HG03354 (cell line): ENCODE measurements at regions not wholly inside any gene's neighbourhood (a gene's known extent, or its start where the extent isn't known, plus 50 kb on each side); places are given as distances from the start of the nearest gene placed in this dataset.

Source experiments
- ATAC-seq: cut with Tn5 transposase; IDR thresholded peaks from one replicate; pipeline ENCODE4 v1.9.1; 2021; ENCODE audit warnings: mild to moderate bottlenecking; ENCODE audit not compliant: unreplicated experiment, poor library complexity, severe bottlenecking

DNA sequence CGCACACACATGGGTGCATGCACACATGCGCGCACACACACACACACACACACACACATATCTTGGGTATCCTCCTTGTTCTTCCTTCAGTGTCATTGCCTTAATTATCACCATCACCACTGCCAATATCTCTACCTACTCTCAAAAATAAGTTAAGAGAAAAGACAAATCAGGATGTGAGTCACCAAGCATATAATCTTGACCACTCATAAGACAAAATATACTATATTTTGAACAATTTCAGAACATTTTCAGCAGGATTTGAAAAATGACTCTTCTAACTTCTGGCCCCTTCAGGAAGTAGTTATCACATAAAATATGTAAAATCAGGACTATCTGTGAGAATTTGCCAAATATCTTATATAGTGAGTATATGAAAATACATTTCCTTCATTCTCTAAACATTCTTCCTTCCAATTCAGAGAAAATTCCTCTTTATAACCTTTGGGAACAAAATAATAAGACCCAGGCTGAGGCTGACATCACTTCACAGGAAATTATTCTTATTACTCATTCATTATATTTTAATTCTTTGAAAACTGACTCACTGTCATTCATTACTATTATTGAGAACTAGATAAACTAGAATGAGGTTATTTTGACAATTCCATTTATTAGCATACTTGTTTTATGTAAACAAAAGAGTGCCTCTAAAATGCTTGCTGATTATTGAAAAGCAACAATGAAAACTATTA lies 772.0 kb upstream of the ACO1 start:
- no peak for ATAC-seq

DNA sequence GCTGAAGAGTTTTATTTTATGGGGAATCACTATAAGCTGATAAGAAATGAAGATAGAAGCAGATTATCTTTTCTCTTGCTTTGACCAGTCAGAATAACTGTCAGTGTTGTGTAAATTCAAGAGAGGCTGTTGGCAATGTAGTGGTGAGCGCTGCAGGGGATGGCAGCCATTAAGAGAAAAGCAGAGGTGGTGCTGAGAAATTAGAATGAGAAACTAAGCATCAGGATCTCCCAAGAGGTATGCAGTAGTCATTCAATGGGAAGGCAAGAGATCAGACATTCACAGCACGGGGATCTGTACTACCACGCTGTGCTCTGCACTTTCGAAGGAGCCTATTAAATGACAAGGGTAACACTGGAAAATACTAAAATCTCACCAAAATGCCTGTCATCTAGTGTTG lies 768.5 kb upstream of the ACO1 start:
- no peak for ATAC-seq

DNA sequence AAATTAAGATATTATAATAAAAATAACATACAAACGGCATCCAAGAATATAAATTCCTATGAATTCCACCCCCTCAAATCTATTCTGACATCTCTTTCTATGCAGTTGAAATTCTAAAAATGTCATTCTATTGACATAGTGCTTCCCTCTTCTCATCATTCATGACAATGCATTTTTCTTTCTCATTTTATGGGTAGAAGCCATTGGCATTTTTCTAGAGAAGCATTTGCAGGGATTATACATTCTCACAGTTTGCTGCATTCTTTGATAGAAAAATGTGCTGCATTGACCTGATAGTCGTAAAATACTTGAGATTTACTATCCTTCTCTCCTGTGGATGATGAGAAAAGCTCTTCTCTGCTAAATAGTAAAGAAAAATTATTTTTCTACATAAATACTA lies 760.9 kb upstream of the ACO1 start:
- ATAC-seq, result no peak

DNA sequence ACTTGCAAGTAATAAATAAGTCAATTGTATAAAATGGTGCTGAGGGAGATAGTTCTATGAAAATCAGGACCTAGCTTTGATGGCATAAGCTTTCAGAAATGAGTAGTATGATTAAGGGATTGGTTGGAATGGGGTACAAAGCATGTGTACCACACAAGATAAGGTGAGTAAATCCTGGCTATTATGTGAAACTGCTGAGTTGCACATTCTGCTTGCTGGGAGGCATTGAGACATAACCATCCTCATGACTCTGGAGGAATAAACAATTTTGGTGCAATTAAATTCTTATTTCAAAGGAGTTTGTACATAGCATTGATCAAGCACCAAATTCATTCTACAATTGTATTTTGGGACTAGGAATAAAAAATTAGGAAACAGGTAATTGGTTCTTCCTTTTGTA lies 755.2 kb upstream of the ACO1 start:
- no peak for ATAC-seq

DNA sequence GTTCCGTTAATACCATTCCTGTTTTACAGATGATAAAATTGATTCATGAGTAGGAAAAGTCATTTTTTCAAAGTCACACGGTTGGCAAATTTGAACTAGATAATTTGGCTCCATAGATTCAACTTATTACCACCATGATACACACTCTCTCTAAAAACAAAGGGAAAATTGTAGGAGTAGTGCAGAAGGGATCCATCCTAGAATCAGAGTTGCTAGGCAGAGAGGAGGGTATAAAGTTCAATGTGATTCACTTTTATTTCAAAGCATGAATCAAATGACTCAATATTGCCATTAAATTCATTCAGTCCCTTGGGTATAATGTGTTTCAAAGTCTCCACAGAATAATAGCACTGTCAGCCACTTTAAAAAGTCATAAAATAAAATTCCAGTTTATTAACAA lies 747.2 kb upstream of the ACO1 start:
- no peak for ATAC-seq

DNA sequence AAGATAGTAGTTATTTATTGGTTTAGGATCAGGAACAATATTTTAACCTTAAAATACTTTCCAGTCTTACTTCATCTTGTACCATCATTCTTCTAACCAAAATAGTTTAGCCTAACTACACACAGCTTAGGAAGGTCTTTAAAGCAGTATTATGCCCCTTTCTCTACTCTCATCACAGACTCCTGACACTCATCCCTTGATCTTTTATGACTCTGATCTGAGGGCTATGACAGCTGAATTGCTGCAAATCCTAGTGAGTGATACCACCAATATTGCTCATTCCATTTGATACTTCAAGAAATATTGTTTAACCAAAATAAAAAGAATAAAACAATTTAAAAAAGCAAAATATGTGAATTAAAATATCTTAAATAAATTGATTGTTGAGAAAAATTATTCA lies 746.6 kb upstream of the ACO1 start:
- ATAC-seq, result no peak

DNA sequence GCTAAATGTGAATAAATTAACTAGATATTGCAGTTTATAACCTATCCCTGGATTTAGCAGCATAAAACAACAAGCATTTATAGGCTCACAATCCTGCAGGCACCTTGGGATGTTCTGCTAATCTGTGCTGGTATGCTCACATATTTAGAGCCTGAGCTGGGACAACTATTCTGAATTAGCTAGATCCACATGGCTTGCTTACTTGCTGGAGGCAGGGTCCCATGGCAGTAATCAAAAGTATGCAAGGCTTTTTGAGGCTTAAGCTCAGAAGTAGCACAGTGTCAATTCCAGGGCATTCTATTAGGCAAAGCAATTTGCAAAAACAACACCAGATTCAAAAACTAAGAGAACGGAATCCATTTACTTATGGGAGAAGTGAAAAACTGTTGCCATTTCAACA lies 745.0 kb upstream of the ACO1 start:
- ATAC-seq, result no peak

DNA sequence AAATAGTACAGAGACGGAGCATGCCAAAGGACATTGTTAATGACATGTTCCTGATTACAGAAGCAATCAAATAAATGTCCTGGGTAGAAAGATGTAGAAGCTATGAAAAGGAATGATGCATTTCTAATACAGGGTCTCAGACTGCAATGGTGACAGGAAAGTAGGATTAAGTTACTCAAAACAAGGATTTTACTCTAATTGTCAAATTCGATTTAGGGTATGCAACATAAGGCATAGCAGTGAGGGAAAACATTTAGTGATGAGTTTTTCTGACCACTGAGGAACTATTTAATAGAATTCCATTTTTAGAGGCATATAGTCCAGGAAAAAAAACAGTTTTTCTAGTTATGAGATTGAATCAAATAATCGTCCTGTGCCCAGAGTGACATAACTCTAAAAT lies 715.1 kb upstream of the ACO1 start:
- ATAC-seq, result no peak

DNA sequence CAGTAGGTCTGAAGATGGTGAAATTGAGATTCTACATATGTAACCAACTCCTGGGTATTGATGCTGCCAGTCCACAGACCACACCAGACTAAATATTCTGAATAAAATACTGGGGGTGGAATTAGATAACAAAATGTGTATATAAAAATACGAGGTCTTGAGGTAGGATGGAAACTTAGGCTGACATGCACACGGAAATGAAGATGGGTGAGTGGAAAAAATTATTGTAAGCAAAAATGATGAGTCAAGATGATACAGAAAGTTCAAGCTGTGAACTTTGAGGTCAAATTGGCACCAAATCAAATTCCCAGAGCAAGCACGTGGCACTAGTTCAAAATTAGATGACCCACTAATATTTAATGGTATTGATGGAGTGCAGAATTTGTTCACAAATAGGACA lies 713.4 kb upstream of the ACO1 start:
- no peak for ATAC-seq

DNA sequence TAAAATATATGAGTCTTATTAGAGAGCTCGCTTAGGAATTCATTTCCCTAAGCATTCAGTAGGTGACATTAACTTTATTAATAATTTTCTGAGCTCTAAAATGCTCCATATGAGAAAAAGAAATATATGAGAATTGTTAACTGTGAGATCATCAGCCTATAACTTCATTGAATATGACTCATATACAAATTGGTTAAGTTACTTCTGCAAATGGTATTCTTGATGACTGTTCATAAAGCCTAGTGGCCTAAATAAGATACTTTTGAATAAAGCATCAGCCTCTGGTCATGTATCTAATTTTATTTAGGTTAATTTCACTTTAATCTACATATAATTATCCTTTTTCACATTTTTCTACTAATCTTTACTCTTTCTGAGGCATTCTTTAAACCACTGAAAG lies 710.2 kb upstream of the ACO1 start:
- no peak for ATAC-seq

DNA sequence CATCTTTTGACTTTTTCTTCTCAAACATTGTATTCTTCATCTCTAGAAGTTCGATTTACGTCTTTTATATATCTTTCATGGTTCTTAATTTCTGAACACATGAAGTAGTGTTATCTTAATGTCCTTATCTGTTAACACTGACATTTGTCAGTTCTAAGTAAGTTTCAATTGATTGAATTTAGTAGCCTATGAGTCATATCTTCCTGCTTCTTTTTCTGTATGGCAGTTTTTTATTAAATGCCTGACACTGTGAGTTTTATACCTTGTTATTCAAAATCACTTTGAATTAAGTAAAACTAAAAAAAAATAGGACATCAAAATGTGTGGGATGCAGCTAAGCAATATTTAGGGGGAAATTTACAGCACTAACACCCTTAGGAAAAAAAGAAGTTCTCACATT lies 707.0 kb upstream of the ACO1 start:
- ATAC-seq, result no peak

DNA sequence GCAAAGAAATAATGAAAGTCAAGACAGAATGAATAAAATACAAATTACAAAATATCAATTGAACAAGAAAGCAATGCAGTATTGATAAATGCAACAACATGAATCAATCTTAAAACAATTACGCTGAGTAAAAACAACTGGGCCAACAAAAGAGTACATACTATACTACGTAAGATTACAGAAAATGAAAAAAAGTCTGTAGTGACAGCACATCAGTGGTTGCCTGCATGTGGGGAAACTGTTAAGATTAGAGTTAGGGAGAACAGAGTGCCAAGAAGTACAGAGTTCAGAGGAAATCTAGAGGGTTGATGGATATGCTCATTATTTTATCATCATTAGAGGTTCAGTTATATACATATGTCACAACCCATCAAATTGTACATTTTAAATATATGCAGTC lies 706.6 kb upstream of the ACO1 start:
- no peak for ATAC-seq

DNA sequence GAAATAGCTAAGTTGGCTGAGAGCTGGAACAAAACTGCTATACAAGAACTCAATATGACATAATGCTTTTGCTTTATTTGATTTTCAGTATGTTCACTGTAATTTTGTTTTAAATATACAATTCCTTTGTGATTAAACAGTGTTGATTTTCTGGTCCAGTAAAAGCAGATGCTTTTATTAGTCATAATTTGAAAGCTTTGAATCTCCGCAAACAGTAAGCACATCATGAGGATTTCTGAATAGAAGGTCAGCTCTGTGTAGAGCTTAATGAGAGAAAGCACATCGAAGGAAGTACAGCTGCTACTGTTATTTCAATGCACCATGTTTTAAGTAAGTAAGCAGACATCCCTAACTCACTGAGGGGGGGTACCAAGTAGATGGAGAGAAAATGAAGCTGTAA lies 701.3 kb upstream of the ACO1 start:
- ATAC-seq, result no peak

DNA sequence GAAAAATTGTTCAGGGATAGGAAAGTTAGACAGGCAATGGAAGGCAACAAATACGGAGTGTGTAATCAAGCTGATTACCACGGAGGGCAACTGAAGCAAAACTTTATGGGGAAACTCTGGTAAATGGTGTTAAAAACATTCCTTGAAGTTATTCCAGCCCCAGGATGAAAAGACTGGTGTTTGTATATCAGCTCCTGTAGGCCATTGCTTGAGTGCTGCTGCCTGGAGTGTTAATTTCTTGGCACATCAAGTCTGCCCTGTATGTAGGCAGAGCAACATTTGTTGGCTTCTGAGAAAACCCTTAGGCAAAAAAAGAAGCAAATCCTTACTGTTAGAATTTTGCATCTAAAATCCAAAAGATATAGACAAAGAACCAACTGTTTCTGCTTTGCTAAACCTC lies 686.5 kb upstream of the ACO1 start:
- ATAC-seq, result no peak

DNA sequence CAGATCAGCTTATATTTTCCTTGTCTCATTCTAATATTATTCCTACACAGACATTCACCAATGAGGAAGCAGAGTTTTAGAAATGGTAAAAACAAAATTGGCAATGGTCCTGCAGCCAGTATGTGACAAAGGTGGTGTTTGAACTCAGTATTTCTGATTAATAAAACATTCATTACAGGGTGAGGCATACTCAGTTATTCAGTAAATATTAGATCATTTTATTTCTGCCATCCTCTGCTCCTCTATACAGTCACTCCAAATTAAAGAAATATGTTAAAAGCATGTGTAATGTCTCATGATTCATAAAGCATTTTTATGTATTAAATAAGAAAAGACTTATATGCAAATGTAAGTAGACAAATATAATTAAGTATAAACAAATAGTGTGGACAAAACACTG lies 684.6 kb upstream of the ACO1 start:
- no peak for ATAC-seq

DNA sequence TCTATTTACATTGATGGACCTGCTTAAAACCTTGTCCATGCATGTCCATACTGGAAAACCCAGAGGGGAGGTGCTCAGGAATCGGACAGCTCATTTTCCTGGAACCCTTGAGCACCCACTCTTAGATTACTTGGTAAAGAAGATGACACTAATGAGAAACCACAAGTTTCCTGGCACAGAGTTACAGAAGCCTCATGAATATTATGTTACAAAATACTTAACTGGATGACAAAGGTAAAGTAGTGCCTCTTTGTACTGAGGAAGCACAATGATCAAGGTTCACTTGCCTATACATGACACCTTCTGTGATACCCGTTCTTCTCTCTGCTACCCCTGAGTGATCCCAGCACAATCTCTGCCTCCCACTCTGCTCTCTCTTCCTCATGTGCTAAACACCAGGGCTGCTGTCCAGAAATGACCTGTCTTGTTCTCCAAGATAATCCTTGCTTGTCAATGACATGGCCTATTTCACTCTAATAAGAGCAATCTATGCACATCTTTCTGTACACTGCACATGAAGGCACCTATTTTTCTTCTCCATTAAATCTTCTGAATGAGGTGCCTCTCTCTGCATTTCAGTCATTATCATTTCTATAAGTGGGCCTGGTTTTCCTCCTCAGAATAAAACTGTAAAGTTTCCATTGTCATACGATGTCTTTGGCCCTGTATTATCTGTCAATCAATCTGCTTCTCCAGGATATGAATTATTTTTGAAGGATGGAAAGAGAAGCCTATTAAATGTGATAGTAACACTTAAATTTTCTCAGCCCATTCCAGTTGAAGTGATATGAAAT lies 684.0 kb upstream of the ACO1 start:
- ATAC-seq, result no peak

DNA sequence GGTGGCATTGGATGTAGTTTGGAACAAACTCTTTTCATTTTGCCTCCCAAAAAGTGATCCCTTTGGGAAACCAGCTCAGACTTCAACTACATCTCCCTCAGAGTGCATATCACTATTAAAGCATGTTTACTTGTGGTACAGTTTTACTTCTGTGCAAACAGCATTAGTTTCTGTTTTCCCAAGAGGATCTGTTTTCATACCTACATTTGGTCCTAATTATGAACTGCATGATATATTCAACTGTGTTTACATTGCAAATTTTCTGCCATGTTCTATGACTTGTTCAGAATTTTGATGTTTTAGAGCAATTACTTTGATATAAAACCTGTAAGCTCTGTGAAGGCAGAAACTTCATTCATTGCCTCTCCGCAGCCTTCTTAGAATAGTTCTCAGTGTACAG lies 681.5 kb upstream of the ACO1 start:
- no peak for ATAC-seq

DNA sequence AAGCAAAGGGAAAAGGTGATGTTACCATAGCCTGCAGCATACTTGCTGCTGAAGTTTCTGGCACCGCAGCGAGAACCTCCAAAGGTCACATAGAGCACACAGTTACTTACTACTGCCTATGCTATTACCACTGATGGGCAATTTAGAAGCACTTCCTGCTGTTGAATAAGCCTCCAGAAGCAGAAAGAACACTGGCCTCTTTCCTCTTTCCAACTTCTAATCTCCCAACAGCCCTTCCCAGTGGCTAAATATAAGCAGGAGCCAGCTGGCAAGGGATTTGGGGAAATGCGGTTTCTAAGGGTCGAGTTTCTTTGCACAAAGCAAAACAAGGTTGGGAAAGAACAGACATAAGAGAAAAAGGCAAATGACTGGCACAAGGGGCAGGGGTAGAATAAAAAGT lies 669.2 kb upstream of the ACO1 start:
- ATAC-seq, result no peak

DNA sequence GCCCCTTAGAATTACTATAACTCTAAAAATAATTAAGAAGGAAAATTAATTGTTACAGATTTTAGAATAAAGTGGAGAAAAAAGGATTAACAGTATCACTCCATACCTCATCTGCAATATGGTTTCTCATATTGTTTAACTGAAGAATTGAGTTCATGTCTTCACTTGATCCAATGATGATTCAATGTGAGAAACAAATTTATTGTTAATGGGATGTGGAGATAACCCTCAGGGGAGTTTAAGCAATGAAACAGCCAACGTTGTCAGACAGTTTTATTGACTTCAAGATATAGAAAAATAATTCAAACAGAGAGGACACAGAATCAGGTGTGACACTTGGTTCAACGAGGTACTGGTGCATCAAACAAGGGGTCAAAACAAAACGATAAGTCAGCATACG lies 665.2 kb upstream of the ACO1 start:
- no peak for ATAC-seq

DNA sequence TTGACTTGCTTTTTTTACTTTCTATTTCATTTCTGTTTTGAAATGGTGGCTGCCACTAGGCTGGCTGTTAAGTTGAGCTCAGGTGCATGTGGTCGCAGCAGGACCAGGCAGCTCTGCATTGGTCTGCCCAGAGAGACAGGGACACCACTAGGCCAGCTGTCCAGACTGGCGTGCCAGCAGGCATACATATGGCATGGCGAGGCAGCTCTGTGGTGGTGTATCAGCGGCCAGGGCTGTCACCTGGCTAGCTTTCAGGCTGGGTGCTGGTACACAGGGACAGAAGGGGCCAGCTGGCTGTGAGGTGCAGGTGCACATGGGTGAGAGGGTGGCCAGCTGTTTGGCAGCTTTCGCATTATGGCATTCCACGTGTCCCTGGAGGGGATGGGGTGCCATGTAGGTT lies 654.0 kb upstream of the ACO1 start:
- ATAC-seq, result no peak

DNA sequence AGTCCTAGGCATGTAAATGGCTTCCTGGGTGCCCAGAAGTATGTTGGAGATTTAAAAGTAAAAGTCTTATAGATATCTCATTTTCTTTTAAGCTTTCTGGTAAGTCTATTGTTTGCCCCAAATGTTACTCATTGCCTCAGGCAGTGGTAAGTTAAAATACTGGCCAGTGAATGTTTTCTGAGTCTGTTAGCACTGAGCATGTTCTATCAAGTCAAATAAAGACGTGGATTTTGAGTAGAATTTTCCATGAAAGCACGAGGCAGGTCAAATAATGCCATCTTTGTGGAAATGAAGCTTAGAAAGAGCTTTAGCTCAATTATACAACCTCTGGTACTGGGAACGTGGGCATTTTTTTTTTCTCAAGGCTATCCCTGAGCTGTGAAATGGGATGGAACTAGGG lies 651.3 kb upstream of the ACO1 start:
- ATAC-seq, result no peak
